Effector memory CD4-positive, alpha-beta T cell (primary cell): ENCODE measurements at regions not wholly inside any gene's neighbourhood (a gene's known extent, or its start where the extent isn't known, plus 50 kb on each side); places are given as distances from the start of the nearest gene placed in this dataset.

ENCODE experiments used
- DNase-seq, 3 donors: peaks; one replicate each; pipeline ENCODE4 v3.0.0-alpha.2; 2020
- H3K27ac ChIP-seq: 2 replicates; pipeline ENCODE4 v1.7.0; 2013; ENCODE audit warnings: mild to moderate bottlenecking, low read length, moderate library complexity; ENCODE audit not compliant: insufficient read depth, poor library complexity, severe bottlenecking
- H3K27me3 ChIP-seq: replicated peaks from 2 replicates; pipeline ENCODE4 v1.7.0; 2013; ENCODE audit warnings: mild to moderate bottlenecking, low read length; ENCODE audit not compliant: insufficient read depth, control insufficient read depth, poor library complexity, severe bottlenecking
- H3K36me3 ChIP-seq: 2 replicates; pipeline ENCODE4 v1.7.0; 2013; ENCODE audit warnings: mild to moderate bottlenecking, low read length, moderate library complexity; ENCODE audit not compliant: control insufficient read depth, insufficient read depth
- H3K4me1 ChIP-seq: 2 replicates; pipeline ENCODE4 v1.7.0; 2013; ENCODE audit warnings: low read length, mild to moderate bottlenecking; ENCODE audit not compliant: control insufficient read depth, insufficient read depth, poor library complexity, severe bottlenecking
- H3K4me3 ChIP-seq: 2 replicates; pipeline ENCODE4 v1.7.0; 2013; ENCODE audit warnings: low read length, low read depth, mild to moderate bottlenecking; ENCODE audit not compliant: insufficient read depth, poor library complexity, severe bottlenecking
- H3K9me3 ChIP-seq: 2 replicates; pipeline ENCODE4 v1.7.0; 2013; ENCODE audit warnings: mild to moderate bottlenecking, low read length, moderate library complexity; ENCODE audit not compliant: control insufficient read depth

GRCh38 chr11:116503216-116504160 lies 269.3 kb downstream of the BUD13 start:
- Histone ChIP-seq H3K9me3 (no peaks in the 10 kb centered on the region), H3K36me3 (no peaks in the 10 kb centered on the region), H3K27ac (no peak overlapping the region), H3K27me3 (no peaks in the 10 kb centered on the region), H3K4me3 (no peak overlapping the region), H3K4me1 (no peaks in the 10 kb centered on the region)
- no peak for DNase-seq

GRCh38 chr11:116502641-116503061 lies 270.1 kb downstream of the BUD13 start:
- no peaks in the 10 kb centered on the region for H3K27me3 ChIP-seq

GRCh38 chr11:116501728-116502127 lies 271.1 kb downstream of the BUD13 start:
- Histone ChIP-seq H3K27ac (no peak overlapping the region), H3K36me3 (no peaks in the 10 kb centered on the region), H3K4me3 (no peak overlapping the region), H3K9me3 (no peaks in the 10 kb centered on the region), H3K4me1 (no peaks in the 10 kb centered on the region), H3K27me3 (no peaks in the 10 kb centered on the region)
- no peak for DNase-seq

More at GRCh38 chr11:116502641-116503061, 270.1 kb downstream of the BUD13 start:
- no peak overlapping the region for H3K4me3 ChIP-seq
- H3K9me3 ChIP-seq, result no peaks in the 10 kb centered on the region
- no peak overlapping the region for H3K27ac ChIP-seq
- H3K36me3 ChIP-seq, result no peaks in the 10 kb centered on the region
- no peak for DNase-seq
- H3K4me1 ChIP-seq, result no peaks in the 10 kb centered on the region

GRCh38 chr11:116500947-116501602 lies 271.7 kb downstream of the BUD13 start:
- Histone ChIP-seq H3K36me3 (no peaks in the 10 kb centered on the region), H3K27ac (no peak overlapping the region), H3K9me3 (no peaks in the 10 kb centered on the region), H3K27me3 (no peaks in the 10 kb centered on the region), H3K4me1 (no peaks in the 10 kb centered on the region), H3K4me3 (no peak overlapping the region)
- DNase-seq, result no peak

- no peak overlapping the region for H3K27ac ChIP-seq
- no peaks in the 10 kb centered on the region for H3K27me3 ChIP-seq
- no peak for DNase-seq
Measured at GRCh38 chr11:116500026-116500946, 272.5 kb downstream of the BUD13 start.

GRCh38 chr11:116499396-116500003 lies 273.3 kb downstream of the BUD13 start:
- H3K4me1 ChIP-seq, result no peaks in the 10 kb centered on the region
- no peaks in the 10 kb centered on the region for H3K9me3 ChIP-seq
- H3K36me3 ChIP-seq, result no peaks in the 10 kb centered on the region
- no peaks in the 10 kb centered on the region for H3K27me3 ChIP-seq
- DNase-seq, result no peak
- no peak overlapping the region for H3K4me3 ChIP-seq
- no peak overlapping the region for H3K27ac ChIP-seq

More at GRCh38 chr11:116500026-116500946, 272.5 kb downstream of the BUD13 start:
- H3K4me3 ChIP-seq, result no peak overlapping the region
- H3K9me3 ChIP-seq, result no peaks in the 10 kb centered on the region
- no peaks in the 10 kb centered on the region for H3K4me1 ChIP-seq
- no peaks in the 10 kb centered on the region for H3K36me3 ChIP-seq

- H3K27me3 ChIP-seq, result no peaks in the 10 kb centered on the region
- H3K36me3 ChIP-seq, result no peaks in the 10 kb centered on the region
- no peak overlapping the region for H3K4me3 ChIP-seq
- DNase-seq, result no peak
- no peak overlapping the region for H3K27ac ChIP-seq
- H3K4me1 ChIP-seq, result no peaks in the 10 kb centered on the region
- no peaks in the 10 kb centered on the region for H3K9me3 ChIP-seq
Measured at GRCh38 chr11:116498161-116498560, 274.6 kb downstream of the BUD13 start.

- Histone ChIP-seq H3K4me1 (no peaks in the 10 kb centered on the region), H3K4me3 (no peak overlapping the region), H3K27ac (no peak overlapping the region), H3K36me3 (no peaks in the 10 kb centered on the region), H3K9me3 (no peaks in the 10 kb centered on the region), H3K27me3 (no peaks in the 10 kb centered on the region)
- DNase-seq, result no peak
Measured at GRCh38 chr11:116492600-116492999, 280.2 kb downstream of the BUD13 start.

GRCh38 chr11:116488836-116489389 lies 283.9 kb downstream of the BUD13 start:
- DNase-seq, result no peak
- Histone ChIP-seq H3K4me1 (no peaks in the 10 kb centered on the region), H3K9me3 (no peaks in the 10 kb centered on the region), H3K27me3 (no peaks in the 10 kb centered on the region), H3K36me3 (no peaks in the 10 kb centered on the region), H3K27ac (no peak overlapping the region), H3K4me3 (no peak overlapping the region)
